Coronary artery (tissue), 2 donors: ENCODE measurements at regions not wholly inside any gene's neighbourhood (a gene's known extent, or its start where the extent isn't known, plus 50 kb on each side); places are given as distances from the start of the nearest gene placed in this dataset.
"Not testable (repeated sequence)": the region's sequence is repeated elsewhere in the genome, so short reads cannot be mapped to it uniquely, and the experiment has no call there.

Experiments used
- DNase-seq: peaks from one replicate; pipeline ENCODE4 v3.0.0-alpha.2; 2017; ENCODE audit warnings: low spot score
- H3K27ac ChIP-seq, 2 donors: fragments of 200-600 bp; sonication (generic); one replicate each; pipeline ENCODE4 v1.5.1; 2016 to 2019
- H3K4me3 ChIP-seq: fragments of 200-600 bp; sonication (generic); 2 replicates; pipeline ENCODE4 v1.5.1; 2016; ENCODE audit warnings: mild to moderate bottlenecking, moderate library complexity
- TF ChIP-seq, protein P1 (sequence below): fragments of 200-600 bp; sonication (generic); IDR thresholded peaks from one replicate; pipeline ENCODE4 v1.5.1; 2019; ENCODE audit warnings: antibody characterized with exemption

DNA sequence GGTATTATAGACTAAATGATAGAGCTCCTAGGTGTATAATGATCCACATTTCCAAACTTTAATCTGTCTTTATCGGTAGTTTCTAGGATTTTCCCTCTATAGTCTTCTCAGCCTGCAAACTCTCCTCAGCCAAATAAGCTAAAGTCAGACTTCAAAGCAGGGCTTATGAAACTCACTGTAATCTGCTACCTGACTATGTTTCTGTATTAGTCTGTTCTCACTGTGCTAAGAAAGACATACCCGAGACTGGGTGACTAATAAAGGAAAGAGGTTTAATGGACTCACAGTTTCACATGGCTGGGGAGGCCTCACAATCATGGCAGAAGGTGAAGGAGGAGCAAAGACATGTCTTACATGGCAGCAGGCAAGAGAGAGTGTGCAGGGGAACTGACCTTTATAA lies 928.7 kb upstream of the ADGRB3 start:
- Histone ChIP-seq H3K27ac (no peak overlapping the region), H3K4me3 (no peak overlapping the region)
- DNase-seq = no peak
- TF ChIP-seq, protein P1, sequence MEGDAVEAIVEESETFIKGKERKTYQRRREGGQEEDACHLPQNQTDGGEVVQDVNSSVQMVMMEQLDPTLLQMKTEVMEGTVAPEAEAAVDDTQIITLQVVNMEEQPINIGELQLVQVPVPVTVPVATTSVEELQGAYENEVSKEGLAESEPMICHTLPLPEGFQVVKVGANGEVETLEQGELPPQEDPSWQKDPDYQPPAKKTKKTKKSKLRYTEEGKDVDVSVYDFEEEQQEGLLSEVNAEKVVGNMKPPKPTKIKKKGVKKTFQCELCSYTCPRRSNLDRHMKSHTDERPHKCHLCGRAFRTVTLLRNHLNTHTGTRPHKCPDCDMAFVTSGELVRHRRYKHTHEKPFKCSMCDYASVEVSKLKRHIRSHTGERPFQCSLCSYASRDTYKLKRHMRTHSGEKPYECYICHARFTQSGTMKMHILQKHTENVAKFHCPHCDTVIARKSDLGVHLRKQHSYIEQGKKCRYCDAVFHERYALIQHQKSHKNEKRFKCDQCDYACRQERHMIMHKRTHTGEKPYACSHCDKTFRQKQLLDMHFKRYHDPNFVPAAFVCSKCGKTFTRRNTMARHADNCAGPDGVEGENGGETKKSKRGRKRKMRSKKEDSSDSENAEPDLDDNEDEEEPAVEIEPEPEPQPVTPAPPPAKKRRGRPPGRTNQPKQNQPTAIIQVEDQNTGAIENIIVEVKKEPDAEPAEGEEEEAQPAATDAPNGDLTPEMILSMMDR = no peak

DNA sequence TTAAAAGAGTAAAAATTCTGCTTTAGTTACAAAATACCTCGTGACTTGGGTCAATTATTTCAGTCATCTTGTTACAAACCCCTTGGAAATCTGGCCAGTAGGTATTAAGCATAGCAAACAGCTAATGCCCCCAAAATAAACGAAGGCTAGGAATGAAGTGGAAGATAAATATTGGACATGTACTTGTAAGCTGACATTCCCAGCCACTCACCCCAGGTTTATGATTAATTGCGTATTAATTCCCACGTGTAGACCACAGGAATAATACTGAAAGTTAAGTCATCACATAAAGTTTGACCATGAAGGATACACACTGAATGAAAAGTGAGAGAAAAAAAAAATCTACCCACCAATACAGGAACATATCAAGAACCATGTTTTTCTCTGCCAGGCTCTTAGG lies 936.5 kb upstream of the ADGRB3 start:
- no peak for DNase-seq
- Histone ChIP-seq H3K27ac (no peak overlapping the region), H3K4me3 (no peak overlapping the region)
- TF ChIP-seq, protein P1 = no peak

DNA sequence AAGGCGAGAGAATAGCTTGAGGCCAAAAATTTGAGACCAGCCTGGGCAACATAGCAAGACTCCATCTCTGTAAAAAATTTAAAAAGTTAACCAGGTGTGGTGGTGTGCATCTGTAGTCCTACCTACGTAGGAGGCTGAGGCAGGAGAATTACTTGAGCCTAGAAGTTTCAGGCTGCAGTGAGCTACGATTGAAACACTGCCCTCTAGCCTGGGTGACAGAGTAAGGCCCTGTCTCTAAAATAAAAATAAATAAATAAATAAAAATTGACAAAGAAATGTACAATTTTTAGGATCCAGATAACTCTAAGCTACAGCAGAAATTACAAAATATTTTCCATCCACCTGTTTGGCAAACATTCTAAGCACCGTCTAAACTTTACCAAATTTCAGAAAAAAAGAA lies 941.0 kb upstream of the ADGRB3 start:
- Histone ChIP-seq H3K27ac (no peak overlapping the region), H3K4me3 (no peak overlapping the region)
- TF ChIP-seq, protein P1 = no peak
- DNase-seq = no peak

DNA sequence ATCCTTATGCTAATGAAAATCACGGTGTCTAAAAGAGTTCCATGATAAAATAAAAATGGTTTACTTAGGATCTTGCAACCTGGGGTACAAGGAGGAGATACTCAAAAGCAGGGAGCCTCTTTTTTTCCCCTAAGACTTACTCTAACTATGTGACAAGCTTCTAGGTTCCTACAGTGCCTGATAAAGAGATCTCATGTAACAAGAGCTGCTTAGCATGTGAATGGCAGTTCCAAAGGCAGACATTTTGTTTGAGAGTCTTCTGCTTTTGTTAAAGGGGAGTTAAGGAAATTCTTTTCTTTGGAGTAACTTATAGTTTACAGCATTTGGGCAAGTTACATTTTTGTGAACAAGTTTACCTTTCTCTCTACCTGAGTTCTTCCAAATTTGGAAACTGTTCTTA lies 945.8 kb upstream of the ADGRB3 start:
- TF ChIP-seq, protein P1 = no peak
- no peak for DNase-seq
- Histone ChIP-seq H3K27ac (no peak overlapping the region), H3K4me3 (no peak overlapping the region)

DNA sequence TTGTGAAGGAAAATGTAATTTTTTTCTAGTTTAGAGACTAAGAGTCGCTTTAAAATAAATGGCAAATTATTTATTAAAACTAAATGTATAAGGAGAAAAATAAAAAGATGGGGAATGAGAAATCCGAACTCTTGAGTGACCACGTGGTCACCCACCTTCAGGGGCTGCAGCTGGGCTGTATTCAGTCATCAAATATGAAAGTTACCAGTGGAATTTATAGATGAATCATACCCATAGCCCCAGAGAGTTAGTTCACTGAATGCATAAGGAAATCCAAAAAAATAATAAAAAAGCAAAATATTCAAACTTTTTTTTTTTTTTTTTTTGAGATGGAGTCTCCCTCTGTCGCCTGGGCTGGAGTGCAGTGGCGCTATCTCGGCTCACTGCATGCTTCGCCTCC lies 947.7 kb upstream of the ADGRB3 start:
- H3K27ac ChIP-seq = no peak overlapping the region
- DNase-seq = no peak
- TF ChIP-seq, protein P1 = no peak
- H3K4me3 ChIP-seq = no peak overlapping the region

DNA sequence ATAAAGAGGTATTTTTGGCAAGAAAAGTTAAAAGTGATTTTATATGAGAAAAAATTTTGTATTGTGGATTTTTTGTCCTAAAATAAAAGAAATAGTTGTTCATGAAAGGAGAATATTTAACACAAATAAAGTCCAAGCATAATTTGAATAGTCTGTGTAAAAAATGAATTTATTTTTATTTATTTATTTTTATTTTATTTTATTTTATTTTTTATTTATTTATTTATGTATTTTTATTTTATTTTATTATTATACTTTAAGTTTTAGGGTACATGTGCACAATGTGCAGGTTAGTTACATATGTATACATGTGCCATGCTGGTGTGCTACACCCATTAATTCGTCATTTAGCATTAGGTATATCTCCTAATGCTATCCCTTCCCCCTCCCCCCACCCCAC lies 948.9 kb upstream of the ADGRB3 start:
- DNase-seq, H3K4me3 ChIP-seq, H3K27ac ChIP-seq: not testable (repeated sequence)

DNA sequence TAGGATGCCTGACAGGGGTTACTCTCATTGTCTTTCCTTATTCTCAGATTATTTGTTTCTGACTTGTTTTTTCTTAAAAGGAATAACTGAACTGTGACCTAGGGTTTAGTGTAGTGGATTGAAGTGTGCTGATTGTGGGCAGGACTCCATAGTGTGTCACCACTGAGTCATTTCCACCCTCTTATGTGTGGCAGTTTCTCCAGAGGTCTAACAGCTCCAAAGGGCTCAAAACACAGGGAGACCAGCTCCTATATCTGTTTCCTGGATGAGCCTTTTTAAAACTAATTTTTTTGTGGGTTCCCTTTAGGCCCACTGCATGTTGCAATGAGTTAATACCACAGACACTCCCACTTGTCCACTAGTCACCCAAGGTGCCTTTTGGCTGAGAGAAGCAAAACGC lies 951.1 kb upstream of the ADGRB3 start:
- TF ChIP-seq, protein P1 = no peak
- DNase-seq = no peak
- Histone ChIP-seq H3K27ac (no peak overlapping the region), H3K4me3 (no peak overlapping the region)
